H1 (cell line): ENCODE measurements at regions not wholly inside any gene's neighbourhood (a gene's known extent, or its start where the extent isn't known, plus 50 kb on each side); places are given as distances from the start of the nearest gene placed in this dataset.

ENCODE experiments used
- POLR2A ChIP-seq, 2 experiments: IDR thresholded peaks; 1 replicate in 1 of 2; 2 replicates in 1 of 2; pipeline ENCODE4 v1.6.1; 2011; ENCODE audit warnings: low read depth in 2 of 2, low read length in 2 of 2, mild to moderate bottlenecking in 2 of 2; ENCODE audit errors: control extremely low read depth in 1 of 2
- TF ChIP-seq, protein P1 (sequence below): IDR thresholded peaks from 2 replicates; pipeline ENCODE4 v1.6.1; 2012; ENCODE audit warnings: inconsistent platforms

DNA sequence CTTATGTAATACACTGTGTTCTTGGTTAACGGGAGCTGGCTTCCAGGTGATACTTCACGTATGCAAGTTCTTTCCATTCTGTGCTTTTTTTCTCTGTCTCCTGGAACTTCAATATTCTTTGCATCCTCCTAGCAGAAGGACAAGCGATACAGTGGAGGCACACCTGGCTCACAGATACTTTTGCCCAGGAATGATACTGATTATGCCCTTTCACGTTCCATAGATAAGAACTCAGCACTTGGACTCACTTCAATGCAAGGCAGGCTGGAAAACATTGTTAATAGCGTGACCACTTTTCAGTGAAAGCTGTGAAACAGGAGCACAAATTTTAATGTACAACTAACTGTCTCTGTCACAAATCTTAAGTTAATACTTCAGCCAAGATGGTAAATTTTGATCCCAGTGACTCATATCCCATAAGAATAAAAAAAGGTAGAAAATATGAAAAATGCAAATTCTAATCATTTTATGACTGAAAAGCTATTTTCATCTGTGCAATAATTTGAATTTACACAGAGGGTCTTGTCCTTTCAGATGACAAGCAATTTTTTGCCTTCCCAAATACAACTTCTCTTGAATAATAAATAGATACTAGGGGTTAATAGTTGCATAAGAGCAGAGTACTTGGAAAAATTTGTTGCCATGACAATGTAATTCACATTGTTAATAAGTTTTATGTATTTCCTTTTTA lies 919.0 kb downstream of the GALC start:
- TF ChIP-seq, protein P1, sequence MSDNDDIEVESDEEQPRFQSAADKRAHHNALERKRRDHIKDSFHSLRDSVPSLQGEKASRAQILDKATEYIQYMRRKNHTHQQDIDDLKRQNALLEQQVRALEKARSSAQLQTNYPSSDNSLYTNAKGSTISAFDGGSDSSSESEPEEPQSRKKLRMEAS, result no peak
- TF ChIP-seq POLR2A (IDR thresholded peaks at IDR 0.05; ENCODE audit: control extremely low read depth in 1 of 2, low read depth in 2 of 2, low read length in 2 of 2), result no peak
